GM21619 (cell line): ENCODE measurements at regions not wholly inside any gene's neighbourhood (a gene's known extent, or its start where the extent isn't known, plus 50 kb on each side); places are given as distances from the start of the nearest gene placed in this dataset.

Source experiments
- ATAC-seq: cut with Tn5 transposase; IDR thresholded peaks from one replicate; pipeline ENCODE4 v1.9.1; 2021; ENCODE audit not compliant: unreplicated experiment

DNA sequence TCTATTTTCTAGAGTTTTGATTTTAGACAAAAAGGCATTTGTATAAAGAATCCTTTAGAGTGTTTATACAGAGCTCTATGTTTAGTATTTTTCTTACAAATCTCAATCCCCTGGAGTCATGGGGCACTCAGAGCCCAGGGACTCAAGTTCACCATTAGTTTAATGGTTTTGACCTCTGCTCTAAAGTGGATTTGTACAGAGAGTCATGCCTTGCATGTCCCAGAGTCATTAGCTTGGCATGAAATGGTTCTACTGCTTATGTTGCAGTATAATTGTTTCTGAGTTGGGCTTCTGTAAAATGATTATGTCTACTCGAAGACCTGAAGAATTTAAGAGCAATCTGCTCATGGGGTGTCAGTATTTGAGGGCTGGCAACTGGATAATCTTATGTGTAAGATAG, 406.2 kb downstream of the DLEU7 start:
- no peak for ATAC-seq

DNA sequence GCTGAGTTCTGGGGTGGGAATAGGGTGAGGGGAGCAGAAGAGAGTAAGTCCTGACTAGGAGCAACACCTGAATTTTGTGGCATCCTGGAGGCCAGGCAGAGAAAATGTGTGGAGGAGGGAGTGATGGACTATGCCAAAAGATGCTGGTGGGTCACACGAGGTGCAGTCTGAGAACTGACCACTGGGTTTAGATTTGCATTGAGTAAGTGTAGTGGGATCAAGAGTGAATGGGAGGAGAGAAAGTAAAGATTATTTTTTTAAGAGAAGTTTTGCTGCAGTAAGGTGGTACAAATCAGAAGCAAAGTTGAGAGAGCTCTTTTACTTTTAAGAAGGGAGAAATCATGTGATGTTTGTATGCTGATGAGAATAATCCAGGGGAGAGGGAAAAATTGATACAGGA, 405.1 kb downstream of the DLEU7 start:
- ATAC-seq, result no peak

DNA sequence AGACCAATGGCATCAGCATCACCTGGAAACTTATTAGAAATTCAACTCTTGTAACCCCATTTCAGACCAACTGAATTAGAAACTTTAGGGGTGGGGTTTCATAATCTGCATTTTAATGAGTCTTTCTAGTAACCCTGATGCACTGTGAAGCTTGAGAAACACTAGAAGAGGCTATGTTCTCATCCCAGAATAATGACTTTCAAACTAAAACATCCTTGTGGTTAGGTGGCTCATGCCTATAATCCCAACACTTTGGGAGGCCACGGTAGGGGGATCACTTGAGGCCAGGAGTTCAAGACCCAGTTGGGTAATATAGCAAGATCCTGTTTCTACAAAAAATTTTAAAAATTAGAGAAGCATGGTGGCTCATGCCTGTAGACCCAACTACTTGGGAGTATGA, 402.4 kb downstream of the DLEU7 start:
- no peak for ATAC-seq

DNA sequence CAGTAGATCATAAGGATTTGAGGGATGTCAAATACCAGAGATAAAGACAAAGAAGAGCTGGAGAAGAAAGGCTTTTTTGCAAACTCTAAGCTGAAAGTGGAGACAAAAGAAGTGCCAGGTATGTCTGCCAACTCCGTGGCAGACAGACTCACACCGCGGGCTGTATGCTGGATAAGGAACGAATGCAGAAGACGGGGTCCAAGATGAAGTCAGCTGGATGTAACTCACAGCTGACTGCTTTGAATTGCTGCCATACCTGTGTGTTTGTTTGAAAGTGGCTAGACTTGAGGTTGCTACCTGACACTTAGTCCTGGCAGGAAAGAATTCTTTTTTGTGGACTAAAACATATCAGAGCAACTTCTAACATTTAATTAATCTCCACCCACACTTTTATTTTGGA, 398.8 kb downstream of the DLEU7 start:
- no peak for ATAC-seq

DNA sequence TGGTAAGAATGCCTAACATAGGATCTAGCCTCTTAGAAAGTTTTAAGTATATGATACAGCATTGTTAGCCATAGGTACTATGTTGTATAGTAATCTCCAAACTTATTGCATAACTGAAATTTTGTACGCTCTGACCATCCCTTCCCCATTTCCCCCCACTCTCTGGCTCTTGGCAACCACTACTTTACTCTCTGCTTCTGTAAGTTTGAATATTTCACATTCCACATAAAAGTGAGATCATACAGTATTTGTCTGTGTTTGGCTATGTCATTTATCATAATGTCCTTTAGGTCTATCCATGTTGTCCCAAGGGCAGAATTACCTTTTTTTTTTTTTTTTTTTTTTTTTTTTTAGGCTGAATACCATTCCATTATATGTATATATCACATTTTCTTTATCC, 396.9 kb downstream of the DLEU7 start:
- ATAC-seq, result no peak

DNA sequence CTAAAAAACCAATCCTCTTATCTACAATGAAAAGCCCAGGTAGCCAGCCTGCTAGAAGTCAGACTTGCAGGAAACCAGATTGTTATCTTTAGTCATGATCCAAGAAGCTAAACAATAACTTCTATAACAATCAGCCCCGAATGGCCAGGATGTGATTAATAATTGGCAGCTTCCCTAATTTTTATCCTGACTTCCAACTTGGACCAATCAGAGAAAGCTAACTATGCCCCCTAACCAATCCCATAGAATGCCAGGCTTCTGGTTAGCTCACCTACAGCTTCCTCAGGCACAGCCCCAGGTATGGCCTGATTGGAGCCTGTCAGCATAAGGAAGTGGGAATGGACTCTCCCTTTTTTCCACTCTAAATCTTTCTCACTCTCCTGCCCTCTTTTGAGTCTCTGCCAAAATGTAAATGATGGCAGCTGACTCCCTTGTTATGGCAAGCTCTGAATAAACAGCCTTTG, 394.9 kb downstream of the DLEU7 start:
- ATAC-seq, result no peak

DNA sequence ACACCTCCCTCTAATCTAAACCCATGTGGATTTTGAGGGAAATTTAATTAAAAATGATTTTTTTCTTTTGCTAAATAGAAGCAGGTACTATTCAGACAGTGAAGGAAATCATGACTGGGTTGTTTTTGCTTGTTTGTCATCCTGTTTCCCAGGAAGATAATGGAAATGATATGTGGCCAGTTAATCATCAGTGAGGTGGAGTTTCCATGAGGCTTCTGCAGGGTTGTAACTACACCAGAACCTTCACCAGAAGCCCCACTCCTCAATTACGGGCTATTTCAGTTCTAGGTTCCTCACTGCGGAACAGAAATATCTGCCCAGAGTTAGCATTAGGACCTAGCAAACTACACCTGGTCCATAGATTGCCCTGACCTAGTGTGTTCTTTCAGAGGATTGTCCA, 394.0 kb downstream of the DLEU7 start:
- ATAC-seq, result no peak

DNA sequence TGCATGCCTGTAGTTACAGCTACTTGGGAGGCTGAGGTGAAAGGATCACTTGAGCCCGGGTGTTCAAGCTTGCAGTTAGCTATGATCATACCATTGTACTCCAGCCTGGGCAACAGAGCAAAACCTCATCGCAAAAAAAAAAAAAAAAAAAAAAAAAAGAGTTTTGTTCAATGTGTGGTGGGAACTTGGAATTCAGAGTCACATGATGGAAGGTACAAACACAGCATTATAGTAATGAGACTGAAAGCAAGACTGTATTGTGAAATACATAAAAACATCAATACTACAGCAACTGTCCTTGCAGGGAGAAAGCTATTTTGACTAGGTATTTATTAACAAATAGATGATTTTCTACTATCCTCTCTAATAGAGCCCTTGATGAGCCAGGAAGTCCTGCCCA, 393.2 kb downstream of the DLEU7 start:
- no peak for ATAC-seq

DNA sequence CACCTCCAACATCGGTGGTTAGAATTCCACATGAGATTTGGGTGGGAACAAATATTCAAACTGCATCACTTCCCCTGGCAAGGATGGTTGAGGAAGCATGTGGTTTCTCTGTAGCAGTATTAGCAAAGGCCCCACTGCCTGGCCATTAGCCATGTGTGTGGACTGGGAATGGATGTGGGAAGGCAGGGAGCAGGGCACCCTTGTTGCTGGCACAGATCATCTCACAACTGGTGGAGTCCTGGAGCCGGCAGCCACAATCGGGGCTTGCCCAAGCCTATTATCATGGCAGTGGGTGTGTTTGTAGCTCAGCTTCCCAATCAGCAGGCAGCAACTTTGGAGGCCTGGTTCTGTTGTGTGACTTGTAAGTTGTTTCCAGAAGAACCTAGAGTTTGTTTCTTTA, 391.9 kb downstream of the DLEU7 start:
- no peak for ATAC-seq

DNA sequence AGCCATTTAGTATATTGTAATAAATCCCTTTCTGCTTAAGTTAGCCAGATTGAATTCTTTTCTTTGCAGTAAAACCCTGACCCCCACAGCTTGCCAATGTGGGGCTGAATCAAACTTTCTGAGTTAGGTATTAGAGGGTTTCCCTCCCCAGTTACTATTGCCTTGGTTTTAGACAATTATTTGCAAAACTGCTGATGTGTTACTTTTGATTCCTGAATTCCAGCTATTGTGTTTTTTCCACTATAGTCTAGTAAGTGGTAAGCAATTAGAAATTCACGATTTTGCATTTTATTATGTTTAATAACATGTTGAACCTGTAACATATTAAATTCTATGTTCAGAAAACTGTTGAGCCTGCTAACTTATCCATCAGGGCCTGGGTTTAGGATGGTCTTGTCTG, 391.5 kb downstream of the DLEU7 start:
- ATAC-seq, result no peak

DNA sequence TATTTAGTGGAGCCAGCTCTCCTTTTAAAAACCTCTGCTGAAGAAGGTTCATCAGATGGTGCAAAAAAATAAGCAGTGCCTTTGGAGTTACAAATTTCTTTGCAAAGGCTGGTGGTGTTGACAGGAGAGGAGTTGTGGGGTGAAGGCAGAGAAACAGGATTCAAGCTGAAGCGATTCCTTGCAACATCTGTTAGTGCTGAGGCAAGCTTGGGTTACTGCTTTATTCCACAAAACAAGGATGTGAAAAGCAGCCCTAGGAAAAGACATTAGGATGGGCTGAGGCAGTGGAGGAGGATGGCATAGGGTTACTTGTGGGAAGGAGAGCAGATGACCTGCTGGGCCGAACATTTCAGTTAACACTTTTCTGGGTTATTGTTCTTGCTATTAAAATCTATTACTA, 390.7 kb downstream of the DLEU7 start:
- ATAC-seq, result no peak

DNA sequence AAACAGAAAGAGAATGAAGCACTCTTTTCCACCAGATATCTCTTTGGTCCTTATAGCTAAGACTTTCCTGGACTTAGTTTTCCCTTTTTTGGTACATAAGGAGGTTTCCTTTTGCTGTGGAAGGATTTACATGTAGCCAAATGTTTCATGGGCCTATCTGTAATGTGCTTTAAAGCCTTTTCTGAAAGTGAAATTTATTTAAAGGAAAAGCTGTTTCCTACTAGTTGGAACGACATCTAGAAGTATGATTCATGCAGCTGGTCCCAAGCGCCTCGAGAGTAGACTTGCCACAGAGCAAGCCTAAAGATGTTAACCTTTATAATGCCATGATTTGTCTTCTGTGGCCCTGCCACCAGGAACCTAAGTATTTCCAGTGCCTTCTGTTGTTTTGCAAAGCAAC, 390.3 kb downstream of the DLEU7 start:
- ATAC-seq, result no peak

DNA sequence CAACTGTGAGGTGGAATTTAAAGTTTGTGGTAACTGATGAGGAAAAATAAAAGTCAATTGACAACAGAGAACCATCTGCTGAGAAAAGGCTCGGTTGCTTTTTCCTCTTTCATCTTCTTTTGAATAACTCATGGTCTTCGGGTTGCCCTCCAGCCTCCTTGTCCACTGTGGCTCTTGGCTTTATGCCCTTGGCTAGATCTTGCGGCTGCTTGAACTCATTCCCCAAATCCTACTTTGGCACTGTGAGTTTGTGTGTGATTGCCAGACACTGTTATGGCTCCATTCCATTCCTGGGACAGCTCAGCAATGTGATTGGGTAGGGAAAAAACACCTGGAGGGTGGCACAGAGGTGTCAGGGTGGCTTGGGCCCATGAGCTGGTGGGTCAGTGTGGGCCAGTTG, 387.4 kb downstream of the DLEU7 start:
- no peak for ATAC-seq

DNA sequence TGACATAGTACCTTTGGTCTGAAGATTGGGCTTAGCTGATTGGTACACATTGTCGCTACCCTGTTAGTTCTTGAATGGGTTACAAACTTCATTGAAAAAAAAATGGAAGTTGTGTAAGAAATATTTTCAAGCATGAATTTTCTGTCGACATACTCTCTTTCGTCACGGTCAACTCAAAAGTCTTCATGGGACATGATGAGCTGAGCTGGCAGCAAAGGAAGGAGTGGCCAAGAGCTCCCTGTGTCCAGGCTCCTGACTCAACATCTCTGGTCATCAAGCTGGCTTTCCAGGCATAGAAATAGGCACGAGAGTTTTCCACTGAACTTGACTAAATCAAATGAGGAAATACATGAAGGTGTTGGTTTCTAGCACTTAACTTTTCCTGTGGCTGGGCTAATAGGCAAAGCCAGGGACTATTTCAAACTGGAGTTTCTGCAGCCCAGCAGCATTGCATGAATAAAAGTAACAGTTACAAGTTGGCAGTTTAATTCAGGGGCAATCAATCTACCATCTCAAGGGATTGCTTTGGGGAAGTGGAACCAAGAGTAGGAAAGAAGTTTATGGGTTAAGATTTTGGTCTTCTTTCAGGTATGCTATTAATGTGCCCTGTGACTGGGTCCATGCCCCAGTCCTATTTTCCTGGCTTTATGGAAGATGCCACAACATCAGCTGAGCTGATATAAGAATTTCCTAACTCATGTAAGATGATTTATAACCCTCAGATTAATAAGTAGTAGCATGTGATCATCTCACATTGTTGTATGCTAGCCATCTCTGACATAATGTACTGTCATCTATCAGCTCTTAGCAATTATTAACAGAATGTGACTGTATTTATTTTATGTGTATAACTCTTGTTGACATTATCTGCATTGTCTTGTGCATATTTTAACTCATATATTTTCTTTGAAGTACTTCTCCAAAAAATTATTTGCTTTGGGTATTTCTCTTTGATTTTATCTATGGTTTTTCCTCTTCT, 385.8 kb downstream of the DLEU7 start:
- no peak for ATAC-seq

DNA sequence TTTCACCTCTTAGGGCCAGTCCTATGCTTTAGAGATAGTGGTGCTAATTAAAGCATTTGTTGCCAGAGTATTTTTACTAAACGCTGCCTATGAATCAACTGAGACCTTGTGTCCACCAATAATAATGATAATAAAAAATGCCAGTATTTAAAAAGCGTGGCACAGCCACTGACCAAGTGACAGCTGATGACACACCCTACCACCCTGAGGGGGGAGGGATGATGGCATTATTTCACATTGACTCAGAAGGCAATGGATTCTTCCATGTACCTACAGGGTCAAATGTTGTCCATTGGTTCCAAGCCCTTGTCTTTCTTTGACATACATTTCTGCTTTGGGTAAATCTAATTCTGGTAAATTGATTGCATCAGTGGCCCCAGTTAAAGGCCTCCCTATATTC, 384.4 kb downstream of the DLEU7 start:
- ATAC-seq, result no peak

DNA sequence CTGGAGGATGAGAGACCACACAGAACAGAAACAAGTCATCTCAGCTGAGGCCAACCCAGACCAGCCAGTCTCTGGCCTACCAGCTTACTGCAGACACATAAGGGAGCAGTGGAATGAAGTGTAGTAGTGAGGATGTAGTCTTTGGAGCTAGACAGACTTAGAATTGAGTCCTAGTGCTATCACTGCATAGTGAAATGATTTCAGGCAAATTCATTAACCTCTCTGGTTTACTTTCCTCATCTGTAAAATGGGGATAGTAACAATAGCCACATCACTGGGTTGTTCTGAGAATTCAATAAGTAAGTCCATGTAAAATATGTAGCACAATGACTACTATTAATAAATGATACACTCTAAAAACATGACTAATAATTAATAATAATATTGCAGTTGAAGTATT, 383.8 kb downstream of the DLEU7 start:
- no peak for ATAC-seq

DNA sequence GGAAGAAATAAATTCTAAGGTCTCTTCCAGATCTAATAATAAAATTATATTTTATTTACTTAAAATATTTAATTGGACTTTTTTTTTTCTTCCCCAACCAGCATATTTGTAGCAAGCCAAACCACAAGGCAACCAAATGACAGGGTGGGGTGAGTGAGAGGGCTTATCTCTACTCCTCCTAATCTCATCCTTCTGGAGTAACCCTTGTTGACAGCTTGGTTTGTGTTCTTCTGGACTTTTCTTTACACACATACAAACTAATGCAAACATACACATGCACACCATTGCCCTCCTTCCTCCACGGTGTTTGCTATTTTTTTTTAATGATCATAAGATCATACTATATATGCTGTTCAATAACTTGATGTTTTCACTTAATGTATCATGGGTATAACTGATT, 383.1 kb downstream of the DLEU7 start:
- no peak for ATAC-seq

DNA sequence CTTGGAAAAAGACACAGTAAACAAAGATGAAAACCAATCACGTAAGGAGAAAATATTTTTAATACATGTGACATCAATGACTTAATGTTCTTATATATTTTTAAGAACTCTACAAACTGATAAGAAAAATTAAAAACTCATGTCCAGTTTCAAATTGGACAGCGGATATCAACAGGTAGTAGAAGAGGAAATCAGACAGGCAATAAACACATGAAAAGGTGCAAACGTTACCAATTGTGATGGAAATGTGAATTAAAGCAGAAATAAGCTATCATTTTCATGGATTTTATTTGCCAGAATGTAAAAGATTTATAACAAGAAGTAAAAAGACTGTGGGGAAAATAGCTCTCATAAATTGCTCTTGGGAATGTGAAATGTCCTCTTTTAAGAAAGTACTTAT, 382.3 kb downstream of the DLEU7 start:
- ATAC-seq, result no peak

DNA sequence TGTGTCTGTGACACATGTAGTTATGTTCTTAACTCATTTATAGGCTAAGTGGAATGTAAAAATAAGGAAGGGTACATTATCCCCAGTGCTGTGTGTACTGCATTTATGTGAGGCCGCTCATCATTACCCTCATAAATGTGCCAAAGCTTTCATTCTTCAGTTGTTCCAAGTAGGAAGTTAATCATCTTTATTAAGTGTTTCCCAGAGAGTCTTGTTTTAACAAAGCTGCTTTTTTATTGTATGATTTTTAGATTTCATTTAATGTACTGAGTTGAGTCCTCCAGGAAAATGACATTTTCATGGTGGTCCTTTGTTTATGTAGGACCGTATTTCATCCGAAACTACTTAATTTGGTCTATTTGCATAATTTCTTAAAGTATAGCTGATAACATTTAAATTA, 379.8 kb downstream of the DLEU7 start:
- no peak for ATAC-seq

DNA sequence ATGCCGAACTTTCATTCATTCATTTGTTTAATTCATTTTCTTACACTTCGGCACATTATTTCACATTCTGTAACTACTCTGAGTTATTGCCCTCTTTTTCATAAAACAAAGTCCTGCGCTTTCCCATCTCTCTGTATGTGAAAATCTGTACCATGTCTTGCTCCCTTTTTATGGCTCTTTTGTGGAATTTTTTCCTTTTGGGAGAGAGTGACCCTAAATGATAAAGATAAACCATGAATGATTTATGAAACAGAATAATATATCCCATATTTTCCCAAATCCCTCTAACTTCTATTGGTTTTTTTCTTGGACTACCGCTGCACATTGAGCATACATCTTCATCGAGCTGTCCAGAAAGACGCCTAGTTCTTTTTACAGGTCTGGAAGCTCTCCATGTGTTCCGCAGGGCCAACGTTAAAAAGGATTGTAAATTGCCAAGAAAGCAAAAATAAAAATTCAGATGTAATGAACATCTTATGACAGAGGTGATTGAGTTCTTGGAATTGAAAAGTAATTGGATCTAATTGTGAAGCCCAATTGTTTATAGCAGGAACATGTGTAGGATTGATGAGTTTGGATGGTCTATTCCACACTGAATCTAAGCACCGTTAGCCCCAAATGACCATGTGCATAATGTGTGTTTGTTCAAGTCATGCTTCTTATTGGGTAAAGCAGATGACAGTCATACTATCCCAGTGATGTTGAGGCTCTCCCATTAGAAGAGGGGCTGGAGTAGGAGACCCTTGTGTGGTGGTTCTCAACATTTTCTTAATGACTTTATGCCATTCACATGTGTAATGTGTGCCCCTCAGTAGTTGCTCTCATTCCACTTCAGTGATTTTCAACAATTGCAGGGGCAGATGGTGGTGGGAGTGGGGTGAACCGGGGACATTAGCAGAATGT, 378.9 kb downstream of the DLEU7 start:
- no peak for ATAC-seq

DNA sequence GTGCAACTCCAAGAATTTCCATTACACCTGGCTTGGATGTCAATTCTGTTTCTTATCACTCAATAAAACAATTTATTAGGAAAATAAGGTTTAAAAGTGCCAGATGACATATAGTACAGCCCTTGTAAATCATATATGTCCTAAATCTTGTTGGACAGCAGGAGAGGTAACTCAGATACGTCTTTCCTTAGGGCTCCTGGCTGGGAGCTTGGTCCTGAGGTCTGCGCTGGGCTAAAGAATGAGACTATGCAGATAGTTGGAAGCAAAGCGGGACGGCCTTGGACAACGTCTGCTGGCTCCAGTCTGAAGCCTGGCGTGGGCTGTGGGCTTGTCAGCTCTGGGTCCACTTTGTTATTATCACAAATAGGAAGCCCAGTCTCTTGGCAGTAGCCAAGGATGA, 377.0 kb downstream of the DLEU7 start:
- ATAC-seq, result no peak
